HUES64 (cell line): ENCODE measurements at regions not wholly inside any gene's neighbourhood (a gene's known extent, or its start where the extent isn't known, plus 50 kb on each side); places are given as distances from the start of the nearest gene placed in this dataset.

ENCODE experiments used
- H3K27ac ChIP-seq: 2 replicates; pipeline ENCODE4 v1.7.0; 2013; ENCODE audit warnings: low read depth, low read length, inconsistent platforms
- H3K27me3 ChIP-seq: 2 replicates; pipeline ENCODE4 v1.6.1; 2013; ENCODE audit warnings: mild to moderate bottlenecking, low read length; ENCODE audit not compliant: insufficient read depth
- H3K36me3 ChIP-seq: 2 replicates; pipeline ENCODE4 v1.6.1; 2013; ENCODE audit warnings: mild to moderate bottlenecking, low read length; ENCODE audit not compliant: insufficient read depth
- H3K4me1 ChIP-seq: 2 replicates; pipeline ENCODE4 v1.6.1; 2013; ENCODE audit warnings: mild to moderate bottlenecking, low read length, moderate library complexity; ENCODE audit not compliant: insufficient read depth
- H3K4me3 ChIP-seq: 2 replicates; pipeline ENCODE4 v1.5.1; 2013; ENCODE audit warnings: mild to moderate bottlenecking, low read length, moderate library complexity
- H3K9ac ChIP-seq: 2 replicates; pipeline ENCODE4 v1.6.1; 2013; ENCODE audit warnings: mild to moderate bottlenecking, low read depth, low read length
- H3K9me3 ChIP-seq: 2 replicates; pipeline ENCODE4 v1.6.1; 2013; ENCODE audit warnings: low read depth, low read length; ENCODE audit not compliant: insufficient read depth
- WGBS: fragments of 150-250, 120-280 bp; methylation state at CpG from one replicate; pipeline ENCODE4 v1.1.7; 2013; ENCODE audit warnings: missing lambda C conversion rate; 5-methylcytosine and 5-hydroxymethylcytosine counted together

GRCh38 chr18:1891641-1892040 lies 679.7 kb downstream of the METTL4 start:
- no peaks in the 10 kb centered on the region for H3K9me3 ChIP-seq
- H3K4me3 ChIP-seq = no peak overlapping the region
- H3K27me3 ChIP-seq = no peaks in the 10 kb centered on the region
- no CpG with 5 or more reads among the region's 1 CpG for WGBS
- no peak overlapping the region for H3K9ac ChIP-seq
- H3K27ac ChIP-seq = no peak overlapping the region
- 0 out of 2 replicates have a peak, but pooled peaks cover 3% of the 10 kb centered on the region for H3K4me1 ChIP-seq
- H3K36me3 ChIP-seq = no peaks in the 10 kb centered on the region

GRCh38 chr18:1892191-1892590 lies 679.1 kb downstream of the METTL4 start:
- no peak overlapping the region for H3K4me3 ChIP-seq
- H3K4me1 ChIP-seq = 0 out of 2 replicates have a peak, but pooled peaks cover 3% of the 10 kb centered on the region
- H3K9ac ChIP-seq = no peak overlapping the region
- no peaks in the 10 kb centered on the region for H3K9me3 ChIP-seq
- no peaks in the 10 kb centered on the region for H3K27me3 ChIP-seq
- no peak overlapping the region for H3K27ac ChIP-seq
- no peaks in the 10 kb centered on the region for H3K36me3 ChIP-seq

GRCh38 chr18:1895456-1896185 lies 675.7 kb downstream of the METTL4 start:
- 90% methylated on average over 4 of the region's 4 CpGs for WGBS
- Histone ChIP-seq H3K4me3 (no peak overlapping the region), H3K27me3 (no peaks in the 10 kb centered on the region), H3K4me1 (0 out of 2 replicates have a peak, but pooled peaks cover 3% of the 10 kb centered on the region), H3K27ac (no peak overlapping the region), H3K9ac (no peak overlapping the region), H3K36me3 (no peaks in the 10 kb centered on the region), H3K9me3 (no peaks in the 10 kb centered on the region)

GRCh38 chr18:1906421-1906820 lies 664.9 kb downstream of the METTL4 start:
- 91% methylated on average over 1 of the region's 1 CpG for WGBS
- Histone ChIP-seq H3K36me3 (no peaks in the 10 kb centered on the region), H3K9ac (no peak overlapping the region), H3K9me3 (peaks cover 39% of the 10 kb centered on the region), H3K4me1 (no peaks in the 10 kb centered on the region), H3K27ac (no peak overlapping the region), H3K27me3 (no peaks in the 10 kb centered on the region), H3K4me3 (no peak overlapping the region)

GRCh38 chr18:1907470-1908206 lies 663.7 kb downstream of the METTL4 start:
- peaks cover 28% of the 10 kb centered on the region for H3K9me3 ChIP-seq
- WGBS = 97% methylated on average over 2 of the region's 3 CpGs
- H3K27me3 ChIP-seq = no peaks in the 10 kb centered on the region
- H3K27ac ChIP-seq = no peak overlapping the region
- no peaks in the 10 kb centered on the region for H3K36me3 ChIP-seq
- H3K4me3 ChIP-seq = no peak overlapping the region
- H3K9ac ChIP-seq = no peak overlapping the region
- no peaks in the 10 kb centered on the region for H3K4me1 ChIP-seq

GRCh38 chr18:1914489-1914888 lies 656.8 kb downstream of the METTL4 start:
- Histone ChIP-seq H3K27ac (no peak overlapping the region), H3K4me3 (no peak overlapping the region), H3K27me3 (no peaks in the 10 kb centered on the region), H3K9me3 (peaks cover 27% of the 10 kb centered on the region), H3K9ac (no peak overlapping the region), H3K36me3 (no peaks in the 10 kb centered on the region), H3K4me1 (no peaks in the 10 kb centered on the region)

GRCh38 chr18:1916869-1917523 lies 654.3 kb downstream of the METTL4 start:
- Histone ChIP-seq H3K9me3 (peaks cover 11% of the 10 kb centered on the region), H3K27ac (no peak overlapping the region), H3K4me3 (no peak overlapping the region), H3K36me3 (no peaks in the 10 kb centered on the region), H3K4me1 (no peaks in the 10 kb centered on the region), H3K9ac (no peak overlapping the region), H3K27me3 (no peaks in the 10 kb centered on the region)
- WGBS = 100% methylated on average over 2 of the region's 2 CpGs

GRCh38 chr18:1917569-1917968 lies 653.7 kb downstream of the METTL4 start:
- Histone ChIP-seq H3K27ac (no peak overlapping the region), H3K36me3 (no peaks in the 10 kb centered on the region), H3K9me3 (peaks cover 11% of the 10 kb centered on the region), H3K4me1 (no peaks in the 10 kb centered on the region), H3K4me3 (no peak overlapping the region), H3K9ac (no peak overlapping the region), H3K27me3 (no peaks in the 10 kb centered on the region)
- 94% methylated on average over 4 of the region's 4 CpGs for WGBS

GRCh38 chr18:1922066-1922465 lies 649.2 kb downstream of the METTL4 start:
- no peak overlapping the region for H3K27ac ChIP-seq
- H3K9me3 ChIP-seq = no peaks in the 10 kb centered on the region
- no peak overlapping the region for H3K9ac ChIP-seq
- H3K4me3 ChIP-seq = no peak overlapping the region
- no peaks in the 10 kb centered on the region for H3K36me3 ChIP-seq
- H3K4me1 ChIP-seq = no peaks in the 10 kb centered on the region
- no peaks in the 10 kb centered on the region for H3K27me3 ChIP-seq

- Histone ChIP-seq H3K9ac (no peak overlapping the region), H3K4me3 (no peak overlapping the region), H3K4me1 (peaks cover 6% of the 10 kb centered on the region), H3K9me3 (no peaks in the 10 kb centered on the region), H3K27ac (no peak overlapping the region), H3K36me3 (no peaks in the 10 kb centered on the region), H3K27me3 (no peaks in the 10 kb centered on the region)
- WGBS = 74% methylated on average over 5 of the region's 6 CpGs
Measured at GRCh38 chr18:1928711-1929110, 642.6 kb downstream of the METTL4 start.

- Histone ChIP-seq H3K9ac (no peak overlapping the region), H3K36me3 (no peaks in the 10 kb centered on the region), H3K27ac (no peak overlapping the region), H3K4me1 (peaks cover 6% of the 10 kb centered on the region), H3K27me3 (no peaks in the 10 kb centered on the region), H3K4me3 (no peak overlapping the region), H3K9me3 (no peaks in the 10 kb centered on the region)
- WGBS = 89% methylated on average over 5 of the region's 5 CpGs
Measured at GRCh38 chr18:1929720-1930119, 641.6 kb downstream of the METTL4 start.
